ENCODE measurements at regions not wholly inside any gene's neighbourhood (a gene's known extent, or its start where the extent isn't known, plus 50 kb on each side); places are given as distances from the start of the nearest gene placed in this dataset.
A peak's percentile ranks its signal among the peaks of the same experiment; 100 is the strongest.

DNA sequence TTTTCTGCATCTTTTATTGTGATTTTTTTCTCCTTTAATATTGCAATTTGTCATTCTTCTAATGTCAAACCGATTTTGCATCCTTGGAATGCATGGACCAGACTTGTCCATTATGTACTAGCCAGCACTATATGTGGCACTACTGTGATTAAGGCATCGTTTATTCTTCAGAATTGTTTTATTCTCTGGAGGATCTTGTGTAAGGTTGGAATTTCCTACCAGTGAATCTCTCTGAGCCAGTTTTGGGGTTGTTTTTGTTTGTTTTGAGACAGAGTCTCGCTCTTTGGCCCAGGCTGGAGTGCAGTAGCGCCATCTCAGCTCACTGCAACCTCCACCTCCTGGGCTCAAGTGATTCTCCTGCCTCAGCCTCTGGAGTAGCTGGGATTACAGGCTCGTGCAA, 58.5 kb downstream of the IGLL5 start:
- no peak for TF ChIP-seq POLR2A (IDR thresholded peaks at IDR 0.05; ENCODE audit: low read depth, low read length)
- FAIRE-seq (no peak), DNase-seq (ENCODE audit: insufficient read length, low spot score) (no peak)

DNA sequence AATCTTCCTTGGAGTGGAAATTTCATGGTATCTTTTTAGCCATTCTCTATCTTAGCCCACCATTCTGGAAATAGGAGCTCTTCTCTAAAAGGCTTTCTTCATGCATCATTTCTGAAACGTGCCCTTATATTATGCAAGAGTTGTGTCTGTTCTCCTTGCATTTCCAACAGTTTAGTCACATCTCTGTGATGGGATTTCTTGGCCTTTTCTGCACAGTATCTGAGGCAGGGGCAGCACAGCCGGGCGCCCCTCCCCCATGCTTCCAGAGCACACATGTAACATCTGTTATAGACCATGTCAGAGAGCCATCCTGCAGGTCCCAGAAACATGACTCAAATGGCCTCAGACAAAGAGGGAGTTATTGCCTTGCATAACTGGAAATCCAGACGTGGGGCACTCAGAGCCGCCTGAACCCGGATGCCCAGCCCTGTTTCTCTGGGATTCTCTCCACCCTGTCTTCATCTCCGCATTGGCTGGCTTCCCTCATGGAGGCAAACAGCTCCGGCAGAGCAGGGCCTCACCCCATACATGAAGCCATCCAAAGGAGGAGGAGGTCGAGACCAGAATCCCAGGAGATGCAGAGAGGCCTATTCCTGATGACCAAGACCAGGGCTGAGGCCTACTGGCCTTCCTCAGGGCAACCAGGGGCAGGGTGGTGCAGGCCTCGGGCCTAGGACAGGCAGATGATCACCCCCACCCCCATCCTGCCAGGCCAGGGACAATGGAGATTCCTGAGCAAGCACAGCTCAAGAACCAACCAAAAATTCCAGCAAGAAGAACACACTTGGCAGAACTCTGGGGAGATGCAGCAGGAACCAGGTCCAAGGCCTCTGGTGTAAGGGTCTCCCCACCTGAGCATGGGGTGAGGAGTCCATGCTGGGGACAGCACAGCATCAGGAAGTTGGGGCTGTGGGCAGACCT, 61.3 kb downstream of the IGLL5 start:
- TF ChIP-seq POLR2A (IDR thresholded peaks at IDR 0.05; ENCODE audit: low read depth, low read length), result no peak
- DNase-seq (ENCODE audit: insufficient read length, low spot score) (no peak), FAIRE-seq (no peak)

DNA sequence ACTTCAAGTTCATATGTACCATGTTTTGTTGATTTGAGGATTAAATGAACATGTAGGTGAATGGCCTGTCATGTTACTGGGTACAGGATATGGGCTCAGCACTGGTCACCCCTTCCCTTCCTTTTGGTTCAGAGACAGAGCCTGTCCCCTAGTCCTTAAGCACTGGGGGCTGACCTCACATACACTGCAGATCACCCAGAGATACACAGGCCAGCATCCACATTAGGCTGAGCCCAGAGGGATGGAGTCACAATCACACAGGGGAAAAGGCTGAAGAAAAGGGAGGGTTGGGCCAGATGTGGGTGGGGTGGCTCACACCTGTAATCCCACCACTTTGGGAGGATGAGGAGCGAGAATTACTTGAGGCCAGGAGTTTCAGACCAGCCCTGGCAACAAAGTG, 62.3 kb downstream of the IGLL5 start:
- FAIRE-seq, result no peak
- no peak for DNase-seq (ENCODE audit: insufficient read length, low spot score)
- TF ChIP-seq POLR2A (IDR thresholded peaks at IDR 0.05; ENCODE audit: low read depth, low read length), result no peak

DNA sequence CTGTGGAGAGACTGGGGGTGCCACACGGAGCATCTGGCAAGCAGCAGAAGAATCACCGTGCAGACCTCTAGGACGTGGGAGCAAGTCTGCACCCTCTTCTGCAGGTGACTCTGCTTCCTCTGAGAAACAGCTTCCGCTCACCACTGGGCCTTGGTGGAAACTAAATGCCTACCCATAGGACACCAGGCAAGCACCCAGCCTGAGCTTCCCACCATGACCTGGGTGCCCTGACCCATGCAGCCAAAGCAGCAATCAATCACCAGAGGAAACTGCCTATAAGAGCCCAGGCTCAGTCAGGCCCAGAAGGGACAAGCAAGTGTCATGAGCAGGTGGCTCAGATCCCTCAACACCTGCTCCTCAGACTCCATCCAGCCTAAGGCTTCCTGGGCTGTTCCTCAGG, 63.4 kb downstream of the IGLL5 start:
- DNase-seq (ENCODE audit: insufficient read length, low spot score), result no peak
- no peak for FAIRE-seq
- TF ChIP-seq POLR2A (IDR thresholded peaks at IDR 0.05; ENCODE audit: low read depth, low read length), result no peak

- no peak for FAIRE-seq
- TF ChIP-seq POLR2A (IDR thresholded peaks at IDR 0.05; ENCODE audit: low read depth, low read length), result no peak
Observed at GRCh38 chr22:22952531-22953280, 65.1 kb downstream of the IGLL5 start.

GRCh38 chr22:22953791-22954190, 66.2 kb downstream of the IGLL5 start:
- FAIRE-seq (no peak), DNase-seq (ENCODE audit: insufficient read length, low spot score) (no peak)
- TF ChIP-seq POLR2A (IDR thresholded peaks at IDR 0.05; ENCODE audit: low read depth, low read length), result no peak

More at GRCh38 chr22:22952531-22953280, 65.1 kb downstream of the IGLL5 start:
- DNase-seq (ENCODE audit: insufficient read length, low spot score), result no peak

DNA sequence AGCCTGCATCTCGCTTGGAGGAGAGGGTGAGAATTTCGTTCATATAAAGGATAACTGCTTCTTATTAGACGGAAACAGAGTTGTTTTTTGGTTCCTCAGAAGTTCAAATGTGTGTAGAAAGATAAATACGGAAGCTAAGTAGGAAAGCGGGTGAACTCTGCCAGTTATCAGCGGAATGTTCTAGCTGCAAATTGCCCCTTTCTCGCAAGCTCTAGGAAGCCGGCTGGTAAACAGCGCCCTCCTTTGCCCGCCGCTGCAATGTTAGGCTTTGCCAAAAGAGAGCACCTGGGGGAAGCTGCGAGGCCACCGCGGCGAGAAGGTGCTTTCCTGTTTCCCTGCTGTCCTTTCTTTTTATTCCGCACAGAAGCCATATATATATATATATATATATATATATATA, 67.0 kb downstream of the IGLL5 start:
- FAIRE-seq (no peak), DNase-seq (ENCODE audit: insufficient read length, low spot score) (no peak)
- no peak for TF ChIP-seq POLR2A (IDR thresholded peaks at IDR 0.05; ENCODE audit: low read depth, low read length)

DNA sequence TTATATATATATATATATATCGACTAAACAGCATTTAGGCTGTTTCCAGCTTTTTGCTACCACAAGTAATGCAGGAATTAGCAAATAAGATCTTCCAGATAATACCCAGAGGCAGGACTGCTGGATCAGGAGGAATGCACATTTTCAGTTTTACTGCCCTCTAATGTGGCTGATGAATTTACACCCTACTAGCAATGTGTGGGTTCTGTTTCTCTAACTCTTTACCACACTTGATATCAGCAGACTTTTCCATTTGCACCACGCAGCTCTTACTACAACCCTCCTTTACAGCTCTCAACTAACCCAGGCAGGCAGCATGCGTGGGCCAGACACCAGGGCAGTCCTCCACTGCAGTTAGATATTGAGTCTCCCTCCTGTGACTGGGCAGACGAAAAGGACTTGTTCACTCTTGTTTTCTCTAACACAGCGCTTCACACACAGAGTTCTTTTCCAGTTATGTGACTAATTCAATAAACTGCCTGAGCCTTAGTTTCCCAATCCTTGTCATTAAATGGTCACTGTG, 67.7 kb downstream of the IGLL5 start:
- FAIRE-seq, result no peak
- DNase-seq (ENCODE audit: insufficient read length, low spot score), result no peak
- TF ChIP-seq POLR2A (IDR thresholded peaks at IDR 0.05; ENCODE audit: low read depth, low read length), result no peak

DNA sequence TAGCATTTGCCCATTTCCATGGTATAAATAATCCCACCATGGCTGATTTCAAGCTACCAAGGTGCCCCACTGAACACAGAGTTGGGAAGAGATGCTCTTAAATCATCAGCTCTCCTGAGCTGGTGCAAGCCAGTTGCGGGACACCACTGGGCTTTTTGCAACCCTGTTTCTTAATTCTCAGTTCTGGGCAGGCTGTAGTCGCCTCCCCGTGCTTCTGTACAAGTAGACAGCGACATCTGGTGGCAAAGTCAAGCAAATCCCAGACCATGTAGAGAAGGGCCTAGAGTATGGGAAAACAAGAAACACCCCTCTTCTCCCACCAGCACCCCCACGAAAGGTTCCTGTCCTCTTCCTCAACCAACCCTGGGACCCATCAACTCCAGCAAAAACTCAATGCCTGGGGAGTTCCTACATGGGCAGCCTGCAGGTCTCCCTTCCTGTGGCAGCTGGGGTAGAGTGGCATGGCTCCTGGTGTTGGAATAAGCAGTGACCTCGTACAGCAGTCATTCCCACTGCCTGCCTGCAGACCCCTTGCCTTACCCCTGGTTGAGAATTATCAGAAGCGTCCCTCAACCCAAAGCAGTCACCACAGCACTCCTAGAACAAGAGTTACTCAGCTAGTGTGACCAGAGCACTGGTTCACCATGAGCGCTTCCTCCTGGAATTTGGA, 68.4 kb downstream of the IGLL5 start:
- TF ChIP-seq POLR2A (IDR thresholded peaks at IDR 0.05; ENCODE audit: low read depth, low read length), result no peak
- peak; percentile 69 for FAIRE-seq
- DNase-seq (ENCODE audit: insufficient read length, low spot score), result peak; percentile 26

GRCh38 chr22:22957090-22957489, 69.5 kb downstream of the IGLL5 start:
- DNase-seq (ENCODE audit: insufficient read length, low spot score), result no peak
- FAIRE-seq, result no peak
- TF ChIP-seq POLR2A (IDR thresholded peaks at IDR 0.05; ENCODE audit: low read depth, low read length), result no peak

DNA sequence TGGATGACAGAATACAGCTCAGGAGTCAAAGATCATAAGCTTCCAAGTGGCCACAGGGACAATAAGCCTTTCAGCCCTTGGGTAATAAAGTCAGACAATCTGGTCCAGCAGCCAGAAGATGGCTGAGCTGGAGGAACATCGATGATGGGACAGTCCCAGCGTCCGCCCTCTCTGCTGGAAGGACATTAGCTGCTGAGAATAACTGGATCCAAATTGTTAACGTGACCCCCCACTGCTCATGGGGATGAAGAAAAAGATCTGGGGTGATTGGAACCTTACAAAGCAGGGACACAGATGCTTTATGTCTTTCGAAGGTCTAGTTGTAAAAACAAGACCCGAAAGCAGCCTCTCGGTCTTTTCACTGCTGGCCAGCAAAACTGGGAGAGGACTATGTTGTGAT, 71.0 kb downstream of the IGLL5 start:
- no peak for FAIRE-seq
- DNase-seq (ENCODE audit: insufficient read length, low spot score), result no peak
- no peak for TF ChIP-seq POLR2A (IDR thresholded peaks at IDR 0.05; ENCODE audit: low read depth, low read length)

- DNase-seq (ENCODE audit: insufficient read length, low spot score), result no peak
- no peak for TF ChIP-seq POLR2A (IDR thresholded peaks at IDR 0.05; ENCODE audit: low read depth, low read length)
- FAIRE-seq, result peak; percentile 64
Observed at GRCh38 chr22:22959147-22959827, 71.7 kb downstream of the IGLL5 start.

- FAIRE-seq, result no peak
- DNase-seq (ENCODE audit: insufficient read length, low spot score), result no peak
- TF ChIP-seq POLR2A (IDR thresholded peaks at IDR 0.05; ENCODE audit: low read depth, low read length), result no peak
Observed at GRCh38 chr22:22960307-22960706, 72.7 kb downstream of the IGLL5 start.

All from H54 (cell line).